Ishikawa (cell line): ENCODE measurements at regions not wholly inside any gene's neighbourhood (a gene's known extent, or its start where the extent isn't known, plus 50 kb on each side); places are given as distances from the start of the nearest gene placed in this dataset.
A peak's percentile ranks its signal among the peaks of the same experiment; 100 is the strongest.

Experiments used
- CEBPB ChIP-seq: IDR thresholded peaks from 2 replicates; pipeline ENCODE4 v1.6.1; 2012
- CREB1 ChIP-seq: IDR thresholded peaks from 2 replicates; pipeline ENCODE4 v1.6.1; 2012; ENCODE audit warnings: low read depth
- EGR1 ChIP-seq: IDR thresholded peaks from 2 replicates; pipeline ENCODE4 v1.6.1; 2012
- EP300 ChIP-seq: IDR thresholded peaks from 2 replicates; pipeline ENCODE4 v1.6.1; 2012; ENCODE audit warnings: borderline replicate concordance
- FOXM1 ChIP-seq: IDR thresholded peaks from 2 replicates; pipeline ENCODE4 v1.6.1; 2012; ENCODE audit warnings: low read depth, borderline replicate concordance
- NFIC ChIP-seq: IDR thresholded peaks from 2 replicates; pipeline ENCODE4 v1.6.1; 2012
- RAD21 ChIP-seq: IDR thresholded peaks from 2 replicates; pipeline ENCODE4 v1.6.1; 2012; ENCODE audit warnings: low read depth
- TAF1 ChIP-seq: IDR thresholded peaks from 2 replicates; pipeline ENCODE4 v1.6.1; 2012; ENCODE audit warnings: low read depth, mild to moderate bottlenecking
- TCF12 ChIP-seq: IDR thresholded peaks from 2 replicates; pipeline ENCODE4 v1.6.1; 2012; ENCODE audit warnings: low read depth
- TEAD4 ChIP-seq: IDR thresholded peaks from 2 replicates; pipeline ENCODE4 v1.6.1; 2012
- YY1 ChIP-seq: IDR thresholded peaks from 2 replicates; pipeline ENCODE4 v1.6.1; 2012; ENCODE audit warnings: low read depth
- ZBTB7A ChIP-seq: IDR thresholded peaks from 2 replicates; pipeline ENCODE4 v1.6.1; 2012; ENCODE audit warnings: low read depth
- TF ChIP-seq, protein P1 (sequence below): IDR thresholded peaks from 2 replicates; pipeline ENCODE4 v1.6.1; 2012; ENCODE audit warnings: low read depth, mild to moderate bottlenecking
- TF ChIP-seq, protein P2 (sequence below): IDR thresholded peaks from 2 replicates; pipeline ENCODE4 v1.6.1; 2012
- TF ChIP-seq, protein P3 (sequence below): IDR thresholded peaks from 2 replicates; pipeline ENCODE4 v1.6.1; 2012

- no peak for TF ChIP-seq YY1
- no peak for TF ChIP-seq CEBPB
These were observed 108.6 kb downstream of the SIK1 start for GRCh38 chr21:43318368-43318767.

- 0 out of 2 replicates have a peak, but pooled peaks have one; percentile 6 for TF ChIP-seq RAD21
- no peak for TF ChIP-seq TEAD4
These were observed 109.0 kb downstream of the SIK1 start for GRCh38 chr21:43317959-43318358.

GRCh38 chr21:43317254-43317748 is 109.6 kb downstream of the SIK1 start:
- TF ChIP-seq ZBTB7A, result no peak

DNA sequence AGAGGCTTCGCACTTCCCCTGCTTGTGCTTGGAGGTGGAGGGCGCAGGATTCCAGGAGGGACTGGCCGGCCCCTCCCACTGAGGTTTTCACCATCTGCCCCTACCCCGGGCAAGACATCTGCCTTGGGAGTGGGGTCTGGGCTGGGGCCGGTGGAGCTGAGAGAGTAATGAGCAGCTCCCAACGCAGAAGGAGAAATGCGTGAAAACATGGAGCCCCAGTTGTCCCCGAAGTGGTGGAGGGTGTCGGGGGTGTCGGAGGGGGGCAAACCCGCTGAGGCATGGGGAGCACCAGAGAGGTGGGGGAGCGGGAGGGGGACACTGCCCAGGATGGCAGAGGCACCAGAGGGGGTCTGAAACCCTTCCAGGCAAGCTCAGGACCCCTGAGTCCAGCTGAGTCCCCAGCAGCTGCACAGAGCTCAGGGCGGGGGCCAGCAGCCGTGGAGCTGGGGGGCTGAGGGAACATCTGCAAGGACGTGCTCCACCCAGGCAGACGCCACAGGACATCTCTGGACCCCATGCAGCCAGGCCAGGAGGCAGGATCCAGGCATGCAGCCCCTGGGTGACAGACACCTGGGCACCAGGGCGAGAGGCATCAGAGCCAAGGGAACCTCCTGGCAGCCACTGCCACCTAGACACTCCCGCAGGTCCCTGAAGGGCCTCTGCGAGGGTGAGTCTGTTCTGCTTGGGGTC is 110.6 kb downstream of the SIK1 start:
- TF ChIP-seq, protein P1, sequence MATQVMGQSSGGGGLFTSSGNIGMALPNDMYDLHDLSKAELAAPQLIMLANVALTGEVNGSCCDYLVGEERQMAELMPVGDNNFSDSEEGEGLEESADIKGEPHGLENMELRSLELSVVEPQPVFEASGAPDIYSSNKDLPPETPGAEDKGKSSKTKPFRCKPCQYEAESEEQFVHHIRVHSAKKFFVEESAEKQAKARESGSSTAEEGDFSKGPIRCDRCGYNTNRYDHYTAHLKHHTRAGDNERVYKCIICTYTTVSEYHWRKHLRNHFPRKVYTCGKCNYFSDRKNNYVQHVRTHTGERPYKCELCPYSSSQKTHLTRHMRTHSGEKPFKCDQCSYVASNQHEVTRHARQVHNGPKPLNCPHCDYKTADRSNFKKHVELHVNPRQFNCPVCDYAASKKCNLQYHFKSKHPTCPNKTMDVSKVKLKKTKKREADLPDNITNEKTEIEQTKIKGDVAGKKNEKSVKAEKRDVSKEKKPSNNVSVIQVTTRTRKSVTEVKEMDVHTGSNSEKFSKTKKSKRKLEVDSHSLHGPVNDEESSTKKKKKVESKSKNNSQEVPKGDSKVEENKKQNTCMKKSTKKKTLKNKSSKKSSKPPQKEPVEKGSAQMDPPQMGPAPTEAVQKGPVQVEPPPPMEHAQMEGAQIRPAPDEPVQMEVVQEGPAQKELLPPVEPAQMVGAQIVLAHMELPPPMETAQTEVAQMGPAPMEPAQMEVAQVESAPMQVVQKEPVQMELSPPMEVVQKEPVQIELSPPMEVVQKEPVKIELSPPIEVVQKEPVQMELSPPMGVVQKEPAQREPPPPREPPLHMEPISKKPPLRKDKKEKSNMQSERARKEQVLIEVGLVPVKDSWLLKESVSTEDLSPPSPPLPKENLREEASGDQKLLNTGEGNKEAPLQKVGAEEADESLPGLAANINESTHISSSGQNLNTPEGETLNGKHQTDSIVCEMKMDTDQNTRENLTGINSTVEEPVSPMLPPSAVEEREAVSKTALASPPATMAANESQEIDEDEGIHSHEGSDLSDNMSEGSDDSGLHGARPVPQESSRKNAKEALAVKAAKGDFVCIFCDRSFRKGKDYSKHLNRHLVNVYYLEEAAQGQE, result no peak
- TF ChIP-seq RAD21, result no peak
- no peak for TF ChIP-seq CEBPB
- no peak for TF ChIP-seq FOXM1
- TF ChIP-seq EP300, result no peak
- TF ChIP-seq EGR1, result no peak
- TF ChIP-seq NFIC, result no peak
- no peak for TF ChIP-seq TAF1
- TF ChIP-seq ZBTB7A, result no peak
- no peak for TF ChIP-seq CREB1
- TF ChIP-seq, protein P2, sequence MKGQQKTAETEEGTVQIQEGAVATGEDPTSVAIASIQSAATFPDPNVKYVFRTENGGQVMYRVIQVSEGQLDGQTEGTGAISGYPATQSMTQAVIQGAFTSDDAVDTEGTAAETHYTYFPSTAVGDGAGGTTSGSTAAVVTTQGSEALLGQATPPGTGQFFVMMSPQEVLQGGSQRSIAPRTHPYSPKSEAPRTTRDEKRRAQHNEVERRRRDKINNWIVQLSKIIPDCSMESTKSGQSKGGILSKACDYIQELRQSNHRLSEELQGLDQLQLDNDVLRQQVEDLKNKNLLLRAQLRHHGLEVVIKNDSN, result no peak
- TF ChIP-seq TEAD4, result no peak
- no peak for TF ChIP-seq TCF12
- TF ChIP-seq, protein P3, sequence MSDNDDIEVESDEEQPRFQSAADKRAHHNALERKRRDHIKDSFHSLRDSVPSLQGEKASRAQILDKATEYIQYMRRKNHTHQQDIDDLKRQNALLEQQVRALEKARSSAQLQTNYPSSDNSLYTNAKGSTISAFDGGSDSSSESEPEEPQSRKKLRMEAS, result no peak
- no peak for TF ChIP-seq YY1

DNA sequence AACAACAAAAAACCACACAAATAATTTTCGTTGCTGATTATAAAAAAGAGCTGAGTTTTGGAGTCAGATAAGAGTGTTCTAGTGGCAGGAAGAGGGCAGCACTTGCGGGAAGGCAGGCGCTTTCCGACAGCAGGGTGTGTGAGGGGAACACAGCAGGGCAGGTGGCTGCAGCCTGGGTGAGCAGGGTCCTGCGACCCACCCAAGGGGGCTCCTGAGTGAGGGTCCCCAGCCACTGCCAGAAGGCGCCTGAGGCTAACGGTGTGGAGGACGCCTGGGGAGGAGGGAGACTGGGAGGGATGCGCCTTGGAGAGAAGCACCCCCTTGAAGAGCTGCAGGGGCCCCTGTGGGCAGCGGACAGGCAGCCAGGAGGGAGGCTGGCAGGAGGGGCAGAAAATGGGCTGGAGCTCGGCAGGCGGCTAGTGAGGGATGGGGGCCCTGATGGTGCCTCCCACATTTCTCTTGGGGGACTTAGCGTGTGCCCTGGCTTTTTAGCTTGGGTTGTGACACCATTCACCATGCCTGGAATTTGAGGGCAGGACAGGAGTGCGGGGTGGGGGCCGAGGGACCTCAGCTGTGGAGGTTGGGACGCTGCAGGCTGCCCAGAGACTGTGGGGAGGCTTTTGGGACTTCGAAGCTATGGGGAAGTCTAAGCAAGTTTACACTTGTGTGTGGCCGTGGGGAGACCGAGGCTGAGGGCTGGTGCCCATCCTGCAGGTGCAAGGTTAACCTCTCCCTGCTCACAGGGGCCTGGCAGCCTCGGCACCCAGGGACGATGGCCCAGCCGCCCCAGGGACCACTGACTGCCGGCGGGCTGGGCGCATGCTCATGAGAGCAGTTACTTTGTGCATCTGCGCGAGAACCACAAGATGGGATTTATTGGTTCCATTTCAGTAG is 111.4 kb downstream of the SIK1 start:
- TF ChIP-seq ZBTB7A (no peak), RAD21 (no peak), EP300 (no peak), TAF1 (no peak), YY1 (no peak), TEAD4 (no peak)
- TF ChIP-seq, protein P2, result no peak

- TF ChIP-seq, protein P3, result no peak
- TF ChIP-seq EP300, result no peak
- TF ChIP-seq, protein P2, result no peak
These were observed 113.0 kb downstream of the SIK1 start for GRCh38 chr21:43313939-43314405.

DNA sequence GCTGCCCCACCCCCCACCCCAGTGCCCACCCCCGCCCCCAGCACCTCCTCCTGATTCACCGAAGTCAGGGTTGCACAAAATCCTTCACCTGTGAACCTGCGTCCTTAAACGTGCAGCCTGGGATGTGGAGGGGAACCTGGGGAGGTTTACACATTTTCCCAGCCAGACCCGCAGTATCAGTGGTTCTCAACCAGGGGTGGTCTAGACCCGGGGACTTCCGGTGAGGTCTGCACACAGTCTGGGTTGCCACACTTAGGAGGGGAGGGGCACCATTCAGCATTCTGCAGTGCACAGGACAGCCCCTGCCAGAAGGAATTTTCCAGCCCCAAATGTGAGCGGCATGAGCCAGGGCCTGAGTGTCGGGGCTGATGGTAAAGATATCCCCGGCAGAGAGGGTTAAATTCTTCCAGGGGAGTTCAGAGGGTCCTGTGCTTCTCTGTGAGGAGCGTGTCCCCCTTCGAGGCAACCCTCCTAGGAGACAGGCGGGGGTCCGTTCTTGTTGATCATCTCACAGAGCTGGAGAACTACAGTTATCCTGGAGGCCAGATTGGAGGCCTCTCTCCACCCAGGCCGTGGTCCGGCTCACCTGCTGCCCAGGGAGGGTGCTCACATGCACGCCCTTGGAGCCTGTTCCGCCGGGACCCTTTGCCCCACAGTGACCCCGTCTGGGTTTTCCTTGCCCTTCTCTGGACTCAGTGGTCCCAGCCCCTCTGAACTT is 113.6 kb downstream of the SIK1 start:
- TF ChIP-seq EGR1, result no peak
- no peak for TF ChIP-seq EP300
- TF ChIP-seq ZBTB7A, result no peak
- no peak for TF ChIP-seq TCF12
- TF ChIP-seq CREB1, result no peak
- TF ChIP-seq FOXM1, result no peak
- TF ChIP-seq YY1, result no peak
- TF ChIP-seq, protein P1, result no peak
- TF ChIP-seq CEBPB, result no peak
- TF ChIP-seq, protein P2, result no peak
- no peak for TF ChIP-seq NFIC
- TF ChIP-seq RAD21, result no peak
- TF ChIP-seq TAF1, result no peak
- TF ChIP-seq TEAD4, result no peak
- TF ChIP-seq, protein P3, result no peak
